ENCODE measurements at regions not wholly inside any gene's neighbourhood (a gene's known extent, or its start where the extent isn't known, plus 50 kb on each side); places are given as distances from the start of the nearest gene placed in this dataset.
"Not testable (repeated sequence)": the region's sequence is repeated elsewhere in the genome, so short reads cannot be mapped to it uniquely, and the experiment has no call there.

DNA sequence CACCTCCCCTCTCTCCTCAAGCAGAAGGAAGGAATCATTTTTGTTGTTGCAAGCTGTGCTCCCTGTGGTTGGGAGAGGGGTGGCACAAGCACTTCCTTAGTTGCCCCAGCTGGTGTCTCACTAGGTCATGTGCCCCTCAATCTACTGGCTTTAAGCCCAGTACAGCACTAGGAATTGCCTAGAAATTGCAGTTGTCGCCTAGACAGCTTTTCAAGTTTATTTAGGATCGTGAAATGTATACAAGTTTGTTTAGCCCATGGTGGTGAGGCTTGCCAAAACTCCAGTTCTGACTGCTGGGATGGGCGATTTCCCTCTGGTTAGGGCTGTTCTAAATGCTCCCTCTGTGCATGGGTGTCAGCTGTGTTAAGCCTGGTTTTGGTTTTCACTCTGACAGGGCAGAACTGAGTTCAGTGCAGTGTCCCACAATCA lies 126.8 kb upstream of the ZNF644 start:
- peak; percentile 27 for DNase-seq

- DNase-seq: no peak
These were observed 120.0 kb upstream of the ZNF644 start for GRCh38 chr1:91141858-91142257.

- DNase-seq: no peak
These were observed 117.1 kb upstream of the ZNF644 start for GRCh38 chr1:91138959-91139358.

- DNase-seq: no peak
These were observed 115.5 kb upstream of the ZNF644 start for GRCh38 chr1:91137173-91137852.

- no peak for DNase-seq
These were observed 114.0 kb upstream of the ZNF644 start for GRCh38 chr1:91135799-91136198.

GRCh38 chr1:91133248-91133647 lies 111.4 kb upstream of the ZNF644 start:
- DNase-seq: no peak

GRCh38 chr1:91130256-91130985 lies 108.6 kb upstream of the ZNF644 start:
- DNase-seq: no peak

- no peak for DNase-seq
These were observed 107.6 kb upstream of the ZNF644 start for GRCh38 chr1:91129458-91129857.

GRCh38 chr1:91129017-91129416 lies 107.2 kb upstream of the ZNF644 start:
- DNase-seq: no peak

- peak; percentile 40 for DNase-seq
These were observed 103.2 kb upstream of the ZNF644 start for GRCh38 chr1:91124989-91125417.

DNA sequence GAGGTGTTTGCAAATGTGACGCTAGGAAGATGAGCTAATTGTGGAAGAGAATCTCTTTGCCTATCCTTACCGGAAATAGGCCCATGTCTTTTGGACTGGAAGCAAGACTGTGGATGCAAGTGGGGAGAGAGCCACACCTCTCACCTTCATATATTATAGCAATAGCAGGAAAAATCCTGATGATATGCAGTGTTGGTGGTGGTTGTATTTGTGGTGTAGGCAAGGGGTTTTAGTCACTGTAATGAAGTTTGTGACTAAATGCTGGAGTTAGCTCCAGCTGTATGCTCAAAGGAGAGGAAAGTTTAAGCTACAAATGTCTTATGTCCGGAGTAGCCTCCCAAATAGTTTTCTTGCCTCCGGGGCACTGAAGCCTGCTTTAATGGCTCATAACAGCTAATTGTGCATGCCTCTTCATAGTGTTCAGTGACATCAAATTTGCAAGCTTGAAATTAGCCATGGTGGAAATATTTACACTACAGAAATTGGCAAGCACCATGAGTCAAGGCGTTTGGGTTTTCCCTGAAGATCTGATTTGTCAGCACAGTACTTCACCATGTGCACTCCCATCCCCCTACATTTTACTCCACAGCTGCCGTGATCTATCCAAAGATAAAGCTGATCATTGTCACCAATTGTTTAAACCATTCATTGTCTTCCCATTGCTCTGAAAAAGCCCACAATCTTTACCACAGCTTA lies 102.6 kb upstream of the ZNF644 start:
- DNase-seq: no peak

DNA sequence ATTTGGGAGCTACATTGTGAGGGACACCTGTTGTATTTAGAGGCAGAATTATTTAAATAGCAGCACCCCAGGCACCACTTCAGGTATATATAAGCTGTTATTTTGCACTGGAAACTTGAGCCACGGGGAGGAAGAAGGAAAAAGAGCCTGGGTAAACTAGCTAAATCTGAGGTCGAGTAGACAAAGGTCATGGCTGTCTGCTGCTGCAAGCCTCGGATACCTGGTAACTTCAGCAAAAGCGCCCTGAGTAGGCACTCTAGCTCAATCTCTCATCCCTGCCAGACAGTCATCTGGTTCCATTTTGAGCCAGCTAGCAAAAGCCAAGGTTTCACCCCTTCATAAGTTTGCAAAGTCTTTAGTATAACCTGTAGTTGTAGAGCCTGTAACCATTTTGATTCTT lies 101.9 kb upstream of the ZNF644 start:
- no peak for DNase-seq

GRCh38 chr1:91123319-91123718 lies 101.5 kb upstream of the ZNF644 start:
- DNase-seq: no peak

DNA sequence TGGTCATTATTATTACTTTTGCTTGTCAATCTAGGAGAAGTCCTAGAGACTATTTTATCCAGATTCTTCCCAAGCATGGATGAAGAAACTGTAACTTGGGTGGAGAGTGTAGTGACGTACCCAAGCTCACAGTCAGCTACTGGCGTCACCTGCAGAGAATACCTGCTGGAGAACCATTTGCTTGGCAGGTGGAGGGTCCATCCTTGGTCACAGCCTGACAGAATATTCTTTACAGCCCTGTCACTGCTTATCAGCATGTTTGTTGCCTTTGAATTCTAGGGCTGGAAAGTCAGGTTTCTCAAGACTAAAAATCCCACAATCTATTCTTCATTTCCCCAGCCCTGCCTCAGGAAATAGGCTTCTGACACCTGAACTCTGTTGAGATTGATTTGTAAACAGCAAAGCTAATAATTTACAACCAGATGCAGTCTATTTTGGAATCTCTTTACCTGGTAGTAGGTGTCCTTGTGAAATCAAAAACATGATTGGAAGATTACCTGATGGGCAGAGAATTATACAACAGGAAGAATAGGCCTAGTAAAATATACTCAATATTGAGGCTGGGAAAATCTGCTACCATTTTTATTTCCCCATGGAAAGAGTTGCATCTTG lies 100.4 kb upstream of the ZNF644 start:
- DNase-seq: no peak

- no peak for DNase-seq
These were observed 99.5 kb upstream of the ZNF644 start for GRCh38 chr1:91121366-91121765.

- no peak for DNase-seq
These were observed 99.1 kb upstream of the ZNF644 start for GRCh38 chr1:91120936-91121335.

GRCh38 chr1:91120421-91120820 lies 98.6 kb upstream of the ZNF644 start:
- DNase-seq: no peak

- no peak for DNase-seq
These were observed 82.9 kb upstream of the ZNF644 start for GRCh38 chr1:91104712-91105111.

DNA sequence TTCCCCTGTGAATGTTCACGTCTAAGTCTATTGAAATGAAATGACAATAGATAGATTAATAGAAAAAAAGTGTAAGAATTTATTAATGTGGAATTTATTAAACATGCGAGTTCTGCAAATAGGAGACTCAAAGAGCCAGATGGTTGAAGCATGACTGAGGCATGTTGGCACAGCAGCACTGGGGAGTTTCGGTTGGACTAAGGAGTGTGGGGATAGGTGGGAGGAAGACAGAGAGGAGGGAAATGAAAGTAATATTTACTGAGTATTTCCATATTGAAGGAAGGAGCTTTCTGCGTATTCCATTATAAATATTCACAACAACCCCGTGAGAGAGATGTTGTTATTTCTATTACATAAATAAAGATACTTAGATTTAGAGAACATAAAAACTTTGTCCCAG lies 79.5 kb upstream of the ZNF644 start:
- no peak for DNase-seq

DNA sequence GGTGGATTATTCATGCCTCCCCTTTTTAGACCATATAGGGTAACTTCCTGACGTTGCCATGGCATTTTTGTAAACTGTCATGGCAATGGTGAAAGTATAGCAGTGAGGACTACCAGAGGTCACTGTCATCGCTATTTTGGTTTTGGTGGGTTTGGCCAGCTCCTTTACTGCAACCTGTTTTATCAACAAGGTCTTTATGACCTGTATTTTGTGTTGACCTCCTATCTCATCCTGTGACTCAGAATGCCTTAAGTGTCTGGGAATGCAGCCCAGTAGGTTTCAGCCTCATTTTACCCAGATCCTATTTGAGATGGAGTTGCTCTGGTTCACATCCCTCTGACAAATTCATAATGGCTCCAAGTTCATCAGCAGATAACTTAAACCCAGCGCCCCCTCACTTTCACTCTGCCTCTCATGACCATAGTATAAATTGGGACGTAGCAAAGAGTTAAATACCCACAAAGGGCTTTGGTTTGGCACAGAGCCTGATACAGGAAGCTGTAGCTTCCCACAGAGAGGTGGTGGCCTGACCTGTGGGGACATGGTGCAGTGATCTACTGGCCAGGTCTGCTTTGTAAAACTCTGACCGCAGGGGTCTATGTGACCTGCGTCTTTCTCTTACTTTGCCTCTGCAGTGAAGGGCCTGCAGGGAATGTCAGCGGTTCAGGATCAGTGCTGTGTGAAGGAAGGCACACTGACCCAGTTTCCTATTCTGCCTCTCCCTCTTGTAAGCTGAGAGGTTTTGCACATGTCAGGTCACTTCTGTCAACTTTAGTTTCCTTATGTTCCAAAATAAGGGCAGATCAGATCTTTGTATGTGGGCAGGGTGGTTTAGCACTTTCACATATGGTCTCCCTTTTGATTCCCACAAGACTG lies 78.1 kb upstream of the ZNF644 start:
- no peak for DNase-seq

- no peak for DNase-seq
These were observed 76.6 kb upstream of the ZNF644 start for GRCh38 chr1:91098299-91098906.

DNA sequence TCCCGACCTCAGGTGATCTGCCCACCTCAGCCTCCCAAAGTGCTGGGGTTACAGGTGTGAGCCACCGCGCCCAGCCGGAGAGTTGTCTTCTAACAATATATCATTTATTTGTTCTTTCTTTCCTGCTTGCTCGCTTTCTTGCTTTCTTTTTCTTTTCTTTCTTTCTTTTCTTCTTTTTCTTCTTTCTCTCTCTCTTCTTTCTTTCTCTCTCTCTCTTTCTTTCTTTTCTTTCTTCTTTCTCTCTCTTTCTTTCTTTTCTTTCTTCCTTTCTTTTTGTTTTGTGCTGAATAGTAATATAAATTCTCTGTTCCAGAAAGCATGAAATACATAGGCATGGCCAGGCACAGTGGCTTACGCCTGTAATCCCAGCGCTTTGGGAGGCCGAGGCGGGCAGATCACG lies 73.5 kb upstream of the ZNF644 start:
- not testable (repeated sequence) for DNase-seq

All from hindlimb muscle (tissue), 1 donor.